ENCODE measurements at regions not wholly inside any gene's neighbourhood (a gene's known extent, or its start where the extent isn't known, plus 50 kb on each side); places are given as distances from the start of the nearest gene placed in this dataset.

- DNase-seq (ENCODE audit: low read depth) = no peak
- H3K4me3 Mint-ChIP-seq (ENCODE audit: unreplicated experiment) = no peak overlapping the region
- H3K9me3 Mint-ChIP-seq (ENCODE audit: unreplicated experiment) = peaks cover 5% of the 10 kb centered on the region
- Histone ChIP-seq H2AFZ (ENCODE audit: low read depth, low read length) (no peak overlapping the region), H3K9ac (ENCODE audit: low read length) (no peak overlapping the region), H3K27ac (ENCODE audit: low read depth, low read length) (no peak overlapping the region), H3K9me3 (ENCODE audit: insufficient read depth, low read depth, low read length) (no peaks in the 10 kb centered on the region), H3K36me3 (ENCODE audit: insufficient read depth, low read length) (no peaks in the 10 kb centered on the region), H3K4me2 (ENCODE audit: low read length) (no peak overlapping the region), H4K20me1 (ENCODE audit: insufficient read depth, low read length) (no peaks in the 10 kb centered on the region), H3K79me2 (ENCODE audit: insufficient read depth, low read length) (no peaks in the 10 kb centered on the region), H3K4me3 (ENCODE audit: insufficient read depth, low read depth, low read length) (no peak overlapping the region), H3K4me1 (ENCODE audit: insufficient read depth, low read length) (no peaks in the 10 kb centered on the region), H3K27me3 (ENCODE audit: insufficient read depth, low read length) (no peaks in the 10 kb centered on the region)
- FAIRE-seq = no peak
- TF ChIP-seq EZH2 (IDR thresholded peaks at IDR 0.05; ENCODE audit: insufficient read depth, low read length) = no peak
- no peak for TF ChIP-seq CTCF (IDR thresholded peaks at IDR 0.05; ENCODE audit: insufficient read depth, low read depth, low read length)
- H3K4me1 Mint-ChIP-seq (ENCODE audit: low read depth, unreplicated experiment) = no peaks in the 10 kb centered on the region
- H3K36me3 Mint-ChIP-seq (ENCODE audit: low read depth, unreplicated experiment) = no peaks in the 10 kb centered on the region
- peaks cover 3% of the 10 kb centered on the region for H3K27me3 Mint-ChIP-seq (ENCODE audit: low read depth, unreplicated experiment)
- no peak overlapping the region for H3K27ac Mint-ChIP-seq (ENCODE audit: unreplicated experiment)
Measured at GRCh38 chr14:56367416-56367815, 212.2 kb upstream of the TMEM260 start.

GRCh38 chr14:56371737-56372136 is 207.9 kb upstream of the TMEM260 start:
- no peak overlapping the region for H3K4me3 Mint-ChIP-seq (ENCODE audit: unreplicated experiment)
- Histone ChIP-seq H3K79me2 (ENCODE audit: insufficient read depth, low read length) (no peaks in the 10 kb centered on the region), H3K9me3 (ENCODE audit: insufficient read depth, low read depth, low read length) (no peaks in the 10 kb centered on the region), H3K4me1 (ENCODE audit: insufficient read depth, low read length) (no peaks in the 10 kb centered on the region), H3K27me3 (ENCODE audit: insufficient read depth, low read length) (no peaks in the 10 kb centered on the region), H3K4me3 (ENCODE audit: insufficient read depth, low read depth, low read length) (no peak overlapping the region), H3K36me3 (ENCODE audit: insufficient read depth, low read length) (no peaks in the 10 kb centered on the region), H3K4me2 (ENCODE audit: low read length) (no peak overlapping the region), H4K20me1 (ENCODE audit: insufficient read depth, low read length) (no peaks in the 10 kb centered on the region), H2AFZ (ENCODE audit: low read depth, low read length) (no peak overlapping the region), H3K27ac (ENCODE audit: low read depth, low read length) (no peak overlapping the region), H3K9ac (ENCODE audit: low read length) (no peak overlapping the region)
- H3K27ac Mint-ChIP-seq (ENCODE audit: unreplicated experiment) = no peak overlapping the region
- peaks cover 5% of the 10 kb centered on the region for H3K27me3 Mint-ChIP-seq (ENCODE audit: low read depth, unreplicated experiment)
- FAIRE-seq (no peak), DNase-seq (ENCODE audit: low read depth) (no peak)
- peaks cover 12% of the 10 kb centered on the region for H3K9me3 Mint-ChIP-seq (ENCODE audit: unreplicated experiment)
- peaks cover 3% of the 10 kb centered on the region for H3K36me3 Mint-ChIP-seq (ENCODE audit: low read depth, unreplicated experiment)
- TF ChIP-seq EZH2 (IDR thresholded peaks at IDR 0.05; ENCODE audit: insufficient read depth, low read length) (no peak), CTCF (IDR thresholded peaks at IDR 0.05; ENCODE audit: insufficient read depth, low read depth, low read length) (no peak)
- no peaks in the 10 kb centered on the region for H3K4me1 Mint-ChIP-seq (ENCODE audit: low read depth, unreplicated experiment)

- Mint-ChIP-seq H3K4me3 (ENCODE audit: unreplicated experiment) (no peak overlapping the region), H3K36me3 (ENCODE audit: low read depth, unreplicated experiment) (peaks cover 3% of the 10 kb centered on the region), H3K9me3 (ENCODE audit: unreplicated experiment) (peaks cover 12% of the 10 kb centered on the region), H3K27ac (ENCODE audit: unreplicated experiment) (no peak overlapping the region), H3K27me3 (ENCODE audit: low read depth, unreplicated experiment) (peaks cover 5% of the 10 kb centered on the region), H3K4me1 (ENCODE audit: low read depth, unreplicated experiment) (no peaks in the 10 kb centered on the region)
- Histone ChIP-seq H3K27me3 (ENCODE audit: insufficient read depth, low read length) (no peaks in the 10 kb centered on the region), H3K36me3 (ENCODE audit: insufficient read depth, low read length) (no peaks in the 10 kb centered on the region), H3K79me2 (ENCODE audit: insufficient read depth, low read length) (no peaks in the 10 kb centered on the region), H3K9me3 (ENCODE audit: insufficient read depth, low read depth, low read length) (no peaks in the 10 kb centered on the region), H3K4me2 (ENCODE audit: low read length) (no peak overlapping the region), H3K9ac (ENCODE audit: low read length) (no peak overlapping the region), H3K4me3 (ENCODE audit: insufficient read depth, low read depth, low read length) (no peak overlapping the region), H4K20me1 (ENCODE audit: insufficient read depth, low read length) (no peaks in the 10 kb centered on the region), H3K4me1 (ENCODE audit: insufficient read depth, low read length) (peaks cover 10% of the 10 kb centered on the region), H2AFZ (ENCODE audit: low read depth, low read length) (no peak overlapping the region), H3K27ac (ENCODE audit: low read depth, low read length) (no peak overlapping the region)
- FAIRE-seq (no peak), DNase-seq (ENCODE audit: low read depth) (no peak)
- TF ChIP-seq EZH2 (IDR thresholded peaks at IDR 0.05; ENCODE audit: insufficient read depth, low read length) (no peak), CTCF (IDR thresholded peaks at IDR 0.05; ENCODE audit: insufficient read depth, low read depth, low read length) (no peak)
Measured at GRCh38 chr14:56374421-56374820, 205.2 kb upstream of the TMEM260 start.

Measured in astrocyte (in vitro differentiated cells and primary cell).